Astrocyte (in vitro differentiated cells and primary cell): ENCODE measurements at regions not wholly inside any gene's neighbourhood (a gene's known extent, or its start where the extent isn't known, plus 50 kb on each side); places are given as distances from the start of the nearest gene placed in this dataset.

Experiments used
- CTCF ChIP-seq: IDR thresholded peaks from 2 replicates; pipeline ENCODE4 v1.5.1; 2011; ENCODE audit warnings: low read depth, mild to moderate bottlenecking, inconsistent platforms, low read length, moderate library complexity; ENCODE audit not compliant: insufficient read depth
- EZH2 ChIP-seq: IDR thresholded peaks from 2 replicates; pipeline ENCODE4 v1.6.1; 2012; ENCODE audit warnings: mild to moderate bottlenecking, low read length, inconsistent platforms; ENCODE audit not compliant: insufficient read depth

GRCh38 chr16:17654142-17654541, 183.4 kb upstream of the XYLT1 start:
- TF ChIP-seq CTCF (no peak), EZH2 (no peak)
